A673 (cell line): ENCODE measurements at regions not wholly inside any gene's neighbourhood (a gene's known extent, or its start where the extent isn't known, plus 50 kb on each side); places are given as distances from the start of the nearest gene placed in this dataset.

Experiments used
- BruUV-seq: library from RNA; stranded (reverse); fragments of 400-500 nt; replicated peaks from 2 replicates; lab custom pipeline; 2021; lab: Mats Ljungman, UMichigan
- CTCF ChIA-PET: fragments of 300-600 bp; sonication (Branson Sonifier 250); formaldehyde crosslinking; loops from one replicate; lab custom pipeline; 2022; ENCODE audit warnings: antibody characterized with exemption; lab: Charles Lee
- POLR2A ChIA-PET: fragments of 300-600 bp; sonication (Branson Sonifier 250); formaldehyde crosslinking; loops from one replicate; lab custom pipeline; 2022; ENCODE audit warnings: antibody characterized with exemption; ENCODE audit not compliant: low non-redundant PET; lab: Charles Lee
- DNase-seq: peaks from one replicate; pipeline ENCODE4 v3.0.0-alpha.2; 2015; ENCODE audit warnings: low spot score
- H3K27ac ChIP-seq: fragments of 200-600 bp; sonication (generic); 2 replicates; pipeline ENCODE4 v1.5.1; 2016; ENCODE audit warnings: mixed run types, low read depth, mild to moderate bottlenecking, mixed read lengths, antibody characterized with exemption, low read length; ENCODE audit not compliant: poor library complexity, severe bottlenecking
- H3K27me3 ChIP-seq: fragments of 200-600 bp; sonication (generic); replicated peaks from 2 replicates; pipeline ENCODE4 v1.6.1; 2017; ENCODE audit warnings: mixed run types, low read depth, mild to moderate bottlenecking, mixed read lengths, antibody characterized with exemption, low read length; ENCODE audit not compliant: insufficient read depth, poor library complexity
- H3K36me3 ChIP-seq: fragments of 200-600 bp; sonication (generic); 2 replicates; pipeline ENCODE4 v1.6.1; 2016; ENCODE audit warnings: mixed run types, mild to moderate bottlenecking, mixed read lengths, antibody characterized with exemption, low read length; ENCODE audit not compliant: insufficient read depth, poor library complexity, severe bottlenecking
- H3K4me1 ChIP-seq: fragments of 200-600 bp; sonication (generic); 2 replicates; pipeline ENCODE4 v1.6.1; 2017; ENCODE audit warnings: mixed run types, mild to moderate bottlenecking, mixed read lengths, antibody characterized with exemption, low read length; ENCODE audit not compliant: insufficient read depth, poor library complexity, severe bottlenecking
- H3K4me3 ChIP-seq: fragments of 200-600 bp; sonication (generic); 2 replicates; pipeline ENCODE4 v1.5.1; 2016; ENCODE audit warnings: low read depth, mixed run types, mild to moderate bottlenecking, mixed read lengths, low read length; ENCODE audit not compliant: poor library complexity, severe bottlenecking
- H3K9me3 ChIP-seq: fragments of 200-600 bp; sonication (generic); 2 replicates; pipeline ENCODE4 v1.6.1; 2016; ENCODE audit warnings: mixed run types, low read depth, mild to moderate bottlenecking, mixed read lengths, antibody characterized with exemption, low read length; ENCODE audit not compliant: poor library complexity, severe bottlenecking
- CTCF ChIP-seq: fragments of 300-800, 200-600 bp; sonication (generic); conservative IDR thresholded peaks from 2 replicates; pipeline ENCODE4 v1.5.1; 2017; ENCODE audit warnings: low read depth, mild to moderate bottlenecking, antibody characterized with exemption, low read length, moderate library complexity, mixed read lengths
- EZH2 ChIP-seq: fragments of 200-600 bp; sonication (generic); IDR thresholded peaks from 2 replicates; pipeline ENCODE4 v1.6.1; 2017; ENCODE audit warnings: borderline replicate concordance, low read depth, mild to moderate bottlenecking, mixed read lengths, antibody characterized with exemption, low read length; ENCODE audit not compliant: poor library complexity, severe bottlenecking
- intact Hi-C: fragments of 100-400 bp; cut with micrococcal nuclease; formaldehyde crosslinking; loops from one replicate; pipeline ENCODE4 v1.10.0; 2022; ENCODE audit not compliant: unreplicated experiment

- BruUV-seq: no TSS peak
- TF ChIP-seq EZH2: no peak
- no peak for TF ChIP-seq CTCF
- H3K9me3 ChIP-seq: no peaks in the 10 kb centered on the region
- CTCF ChIA-PET: no interaction called here
- no peaks in the 10 kb centered on the region for H3K27me3 ChIP-seq
- no peak overlapping the region for H3K27ac ChIP-seq
- POLR2A ChIA-PET: no interaction called here
- intact Hi-C loops: no loop called here
- no peaks in the 10 kb centered on the region for H3K4me1 ChIP-seq
- H3K36me3 ChIP-seq: no peaks in the 10 kb centered on the region
- DNase-seq: no peak
- no peak overlapping the region for H3K4me3 ChIP-seq
Measured at GRCh38 chr14:83575301-83575700, 1954.6 kb upstream of the FLRT2 start.

- Histone ChIP-seq H3K4me3 (no peak overlapping the region), H3K4me1 (no peaks in the 10 kb centered on the region), H3K36me3 (no peaks in the 10 kb centered on the region), H3K27me3 (no peaks in the 10 kb centered on the region), H3K27ac (no peak overlapping the region), H3K9me3 (peaks cover 4% of the 10 kb centered on the region)
- ChIA-PET CTCF (no interaction called here), POLR2A (no interaction called here)
- intact Hi-C loops: no loop called here
- BruUV-seq: no TSS peak
- DNase-seq: no peak
- TF ChIP-seq CTCF: no peak
- TF ChIP-seq EZH2: no peak
Measured at GRCh38 chr14:83583201-83583600, 1946.7 kb upstream of the FLRT2 start.

- CTCF ChIA-PET: no interaction called here
- no peak for DNase-seq
- no peaks in the 10 kb centered on the region for H3K27me3 ChIP-seq
- POLR2A ChIA-PET: interaction anchor here (0.6 kb wide), 1 partner anchor 1260 kb away, joined by 3 read pairs; no protein-coding TSS in a partner anchor
- intact Hi-C loops: loop anchor here (5.0 kb wide), 1 partner anchor 427 kb away; no protein-coding TSS in a partner anchor
- H3K9me3 ChIP-seq: no peaks in the 10 kb centered on the region
- no peak overlapping the region for H3K4me3 ChIP-seq
- no peaks in the 10 kb centered on the region for H3K4me1 ChIP-seq
- no peak overlapping the region for H3K27ac ChIP-seq
- no TSS peak for BruUV-seq
- no peaks in the 10 kb centered on the region for H3K36me3 ChIP-seq
- TF ChIP-seq CTCF (no peak), EZH2 (no peak)
Measured at GRCh38 chr14:83594874-83595273, 1935.1 kb upstream of the FLRT2 start.
